Esophagus muscularis mucosa (tissue), 4 donors: ENCODE measurements at regions not wholly inside any gene's neighbourhood (a gene's known extent, or its start where the extent isn't known, plus 50 kb on each side); places are given as distances from the start of the nearest gene placed in this dataset.

Experiments used
- DNase-seq: peaks from one replicate; pipeline ENCODE4 v3.0.0-alpha.2; 2017; ENCODE audit errors: extremely low spot score
- H3K27ac ChIP-seq, 4 donors: fragments of 200-600 bp; sonication (generic); replicated peaks in 1 of 4; 1 replicate in 3 of 4; 2 replicates in 1 of 4; pipeline ENCODE4 v1.5.1; 2016 to 2019; ENCODE audit warnings: mild to moderate bottlenecking in 1 of 4
- H3K27me3 ChIP-seq, 4 donors: fragments of 200-600 bp; sonication (generic); one replicate each; pipeline versions ENCODE4 v1.5.1 to v1.6.0; 2016 to 2019
- H3K36me3 ChIP-seq, 4 donors: fragments of 200-600 bp; sonication (generic); one replicate each; pipeline ENCODE4 v1.5.1; 2016 to 2019
- H3K4me1 ChIP-seq, 4 donors: fragments of 200-600 bp; sonication (generic); one replicate each; pipeline ENCODE4 v1.5.1; 2016 to 2019
- H3K4me3 ChIP-seq, 4 donors: fragments of 200-600 bp; sonication (generic); 1 replicate in 2 of 4; 2 replicates in 2 of 4; pipeline ENCODE4 v1.5.1; 2016 to 2019; ENCODE audit warnings: mild to moderate bottlenecking in 4 of 4, moderate library complexity in 1 of 4
- H3K9me3 ChIP-seq, 4 donors: fragments of 200-600 bp; sonication (generic); 1 replicate in 3 of 4; 2 replicates in 1 of 4; pipeline ENCODE4 v1.5.1; 2016 to 2019
- EP300 ChIP-seq: sonication (generic); formaldehyde crosslinking; IDR thresholded peaks from one replicate; pipeline ENCODE4 v1.6.1; 2017; ENCODE audit warnings: antibody characterized with exemption
- POLR2A ChIP-seq: fragments of 450-650 bp; IDR thresholded peaks from one replicate; pipeline ENCODE4 v1.6.1; 2017; ENCODE audit warnings: antibody characterized with exemption, moderate library complexity, mild to moderate bottlenecking, low read depth
- POLR2AphosphoS5 ChIP-seq, 2 donors: sonication (generic); formaldehyde crosslinking; IDR thresholded peaks; one replicate each; pipeline ENCODE4 v1.6.1; 2017; ENCODE audit warnings: antibody characterized with exemption in 2 of 2
- WGBS: methylation state at CpG from one replicate; pipeline ENCODE4 v1.1.5; 2018; 5-methylcytosine and 5-hydroxymethylcytosine counted together
- intact Hi-C: fragments of 100-400 bp; cut with DNase I; formaldehyde crosslinking; loops from one replicate; pipeline ENCODE4 v1.15.1; 2023
- TF ChIP-seq, protein P1 (sequence below), 3 experiments: fragments of 200-600 bp in 2 of 3; fragments of 450-650 bp in 1 of 3; sonication (generic) in 2 of 3; IDR thresholded peaks; one replicate each; pipeline ENCODE4 v1.5.1; 2017 to 2019; ENCODE audit warnings: antibody characterized with exemption in 3 of 3, mild to moderate bottlenecking in 2 of 3, moderate library complexity in 1 of 3

DNA sequence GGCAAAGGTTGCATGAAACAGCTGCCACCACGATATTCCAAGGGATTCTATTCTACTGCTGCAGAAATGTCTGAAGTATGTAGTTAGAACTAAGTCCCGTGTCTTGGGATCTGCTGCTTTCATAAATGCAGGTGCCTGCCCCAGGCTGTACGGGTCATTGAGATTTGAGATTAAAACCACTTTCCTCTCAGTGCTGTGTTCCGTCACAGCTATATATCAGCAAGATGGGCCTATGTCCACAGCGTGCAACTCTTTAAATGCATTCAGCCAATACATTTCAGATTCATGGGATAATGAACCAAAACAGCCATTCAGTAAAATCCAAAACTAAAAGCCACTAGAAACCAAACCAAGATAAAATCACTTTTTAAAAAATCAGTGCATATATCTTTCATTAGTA lies 107.3 kb upstream of the LUZP2 start:
- no peak overlapping the region for H3K4me3 ChIP-seq
- DNase-seq = no peak
- TF ChIP-seq POLR2AphosphoS5 (IDR thresholded peaks at IDR 0.05) = no peak
- no peaks in the 10 kb centered on the region for H3K36me3 ChIP-seq
- no peaks in the 10 kb centered on the region for H3K27me3 ChIP-seq
- intact Hi-C loops = no loop called here
- H3K4me1 ChIP-seq = no peaks in the 10 kb centered on the region
- 79% methylated on average over 5 of the region's 5 CpGs for WGBS
- H3K27ac ChIP-seq = no peak overlapping the region
- no peaks in the 10 kb centered on the region for H3K9me3 ChIP-seq

DNA sequence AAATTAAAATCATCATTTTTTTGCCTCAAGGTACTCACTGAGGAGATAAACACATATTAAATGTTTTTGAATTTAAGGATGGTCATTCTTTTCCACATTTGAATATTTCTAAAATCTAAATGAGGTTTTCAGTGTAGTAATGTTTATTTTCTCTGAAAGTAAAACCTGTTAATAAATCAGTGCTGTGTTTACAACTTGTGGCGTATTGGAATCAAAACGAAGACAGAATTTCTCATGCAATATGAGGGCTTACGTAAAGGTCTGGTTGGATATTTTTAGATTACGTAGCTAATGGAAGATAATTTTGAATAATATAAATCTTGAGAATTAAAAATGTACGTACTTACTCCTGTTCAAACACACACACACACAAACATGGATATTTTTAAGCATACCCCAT lies 106.8 kb upstream of the LUZP2 start:
- Histone ChIP-seq H3K27me3 (no peaks in the 10 kb centered on the region), H3K4me1 (no peaks in the 10 kb centered on the region), H3K9me3 (no peaks in the 10 kb centered on the region), H3K36me3 (no peaks in the 10 kb centered on the region), H3K4me3 (no peak overlapping the region), H3K27ac (no peak overlapping the region)
- 57% methylated on average over 5 of the region's 5 CpGs for WGBS
- TF ChIP-seq POLR2A (no peak), EP300 (no peak), POLR2AphosphoS5 (IDR thresholded peaks at IDR 0.05) (no peak)
- TF ChIP-seq, protein P1, sequence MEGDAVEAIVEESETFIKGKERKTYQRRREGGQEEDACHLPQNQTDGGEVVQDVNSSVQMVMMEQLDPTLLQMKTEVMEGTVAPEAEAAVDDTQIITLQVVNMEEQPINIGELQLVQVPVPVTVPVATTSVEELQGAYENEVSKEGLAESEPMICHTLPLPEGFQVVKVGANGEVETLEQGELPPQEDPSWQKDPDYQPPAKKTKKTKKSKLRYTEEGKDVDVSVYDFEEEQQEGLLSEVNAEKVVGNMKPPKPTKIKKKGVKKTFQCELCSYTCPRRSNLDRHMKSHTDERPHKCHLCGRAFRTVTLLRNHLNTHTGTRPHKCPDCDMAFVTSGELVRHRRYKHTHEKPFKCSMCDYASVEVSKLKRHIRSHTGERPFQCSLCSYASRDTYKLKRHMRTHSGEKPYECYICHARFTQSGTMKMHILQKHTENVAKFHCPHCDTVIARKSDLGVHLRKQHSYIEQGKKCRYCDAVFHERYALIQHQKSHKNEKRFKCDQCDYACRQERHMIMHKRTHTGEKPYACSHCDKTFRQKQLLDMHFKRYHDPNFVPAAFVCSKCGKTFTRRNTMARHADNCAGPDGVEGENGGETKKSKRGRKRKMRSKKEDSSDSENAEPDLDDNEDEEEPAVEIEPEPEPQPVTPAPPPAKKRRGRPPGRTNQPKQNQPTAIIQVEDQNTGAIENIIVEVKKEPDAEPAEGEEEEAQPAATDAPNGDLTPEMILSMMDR (IDR thresholded peaks at IDR 0.05) = no peak
- no peak for DNase-seq
- intact Hi-C loops = no loop called here

DNA sequence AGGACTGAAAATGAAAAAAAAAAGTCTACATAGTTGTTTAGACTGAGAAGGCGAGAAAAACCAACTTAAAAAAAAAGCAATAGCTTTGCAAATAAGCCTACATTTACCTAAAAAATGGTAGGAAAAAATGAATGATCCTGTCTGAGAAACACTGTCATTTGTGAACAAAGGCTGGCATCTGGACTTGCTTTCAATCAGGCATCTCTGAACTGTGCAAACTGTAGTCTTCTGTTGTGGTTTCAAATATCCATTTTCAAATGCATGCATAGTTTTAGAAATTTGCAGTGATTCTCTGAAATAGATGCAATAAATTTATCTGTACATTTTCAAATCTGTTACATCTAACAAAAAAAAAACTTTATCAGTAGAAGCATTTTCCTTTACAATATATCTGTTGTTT lies 106.1 kb upstream of the LUZP2 start:
- Histone ChIP-seq H3K27me3 (no peaks in the 10 kb centered on the region), H3K36me3 (no peaks in the 10 kb centered on the region), H3K9me3 (no peaks in the 10 kb centered on the region), H3K27ac (no peak overlapping the region), H3K4me3 (no peak overlapping the region), H3K4me1 (no peaks in the 10 kb centered on the region)
- 90% methylated on average over 1 of the region's 1 CpG for WGBS
- no peak for DNase-seq
- intact Hi-C loops = no loop called here
- TF ChIP-seq, protein P1 (IDR thresholded peaks at IDR 0.05) = no peak
- TF ChIP-seq POLR2A (no peak), POLR2AphosphoS5 (IDR thresholded peaks at IDR 0.05) (no peak), EP300 (no peak)

DNA sequence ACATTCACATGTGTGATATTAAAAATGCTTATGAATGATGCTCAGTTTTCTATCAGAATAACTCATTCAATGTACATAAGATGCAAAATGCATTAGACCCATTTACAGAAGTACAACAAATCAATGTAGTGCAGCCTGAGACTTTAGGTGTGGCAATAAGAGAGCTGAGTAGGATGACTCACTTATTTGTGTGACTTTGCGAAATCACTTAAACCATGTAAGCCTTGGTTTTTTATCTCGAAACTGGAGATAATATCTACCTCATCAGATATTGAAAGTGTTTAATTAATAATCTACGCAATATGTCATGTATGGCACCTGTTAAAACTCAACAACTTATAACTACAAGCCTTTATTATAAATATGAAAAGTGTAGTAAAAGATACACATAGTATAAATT lies 105.7 kb upstream of the LUZP2 start:
- Histone ChIP-seq H3K9me3 (no peaks in the 10 kb centered on the region), H3K36me3 (no peaks in the 10 kb centered on the region), H3K4me3 (no peak overlapping the region), H3K27ac (no peak overlapping the region), H3K27me3 (no peaks in the 10 kb centered on the region), H3K4me1 (no peaks in the 10 kb centered on the region)
- intact Hi-C loops = no loop called here
- TF ChIP-seq EP300 (no peak), POLR2A (no peak), POLR2AphosphoS5 (IDR thresholded peaks at IDR 0.05) (no peak)
- TF ChIP-seq, protein P1 (IDR thresholded peaks at IDR 0.05) = no peak
- WGBS = 88% methylated on average over 3 of the region's 3 CpGs
- no peak for DNase-seq

DNA sequence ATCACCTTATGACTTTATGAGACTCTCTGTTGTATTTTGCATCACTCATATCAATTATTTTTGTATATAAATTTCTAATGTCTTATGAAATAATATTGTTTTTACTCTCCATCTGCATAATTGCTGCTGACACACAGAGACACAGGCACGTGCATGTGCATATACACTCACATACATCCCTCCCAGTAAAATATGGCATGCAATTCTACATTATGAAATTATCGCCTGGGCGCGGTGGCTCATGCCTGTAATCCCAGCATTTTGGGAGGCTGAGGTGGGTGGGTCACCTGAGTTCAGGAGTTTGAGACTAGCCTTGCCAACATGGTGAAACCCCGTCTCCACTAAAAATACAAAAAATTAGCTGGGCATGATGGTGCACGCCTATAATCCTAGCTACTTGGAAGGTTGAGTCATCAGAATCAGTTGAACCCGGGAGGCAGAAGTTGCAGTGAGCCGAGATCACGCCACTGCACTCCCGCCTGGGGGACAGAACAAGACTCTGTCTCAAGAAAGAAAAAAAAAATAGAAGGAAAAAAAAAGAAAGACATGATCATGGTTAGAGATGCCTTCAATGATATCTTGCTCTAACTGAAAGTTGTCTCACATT lies 96.7 kb upstream of the LUZP2 start:
- TF ChIP-seq, protein P1 (IDR thresholded peaks at IDR 0.05) = no peak
- TF ChIP-seq EP300 (no peak), POLR2A (no peak), POLR2AphosphoS5 (IDR thresholded peaks at IDR 0.05) (no peak)
- H3K9me3 ChIP-seq = no peaks in the 10 kb centered on the region
- intact Hi-C loops = no loop called here
- no peaks in the 10 kb centered on the region for H3K4me1 ChIP-seq
- no peak overlapping the region for H3K27ac ChIP-seq
- DNase-seq = no peak
- no peaks in the 10 kb centered on the region for H3K27me3 ChIP-seq
- WGBS = 97% methylated on average over 10 of the region's 10 CpGs
- no peak overlapping the region for H3K4me3 ChIP-seq
- no peaks in the 10 kb centered on the region for H3K36me3 ChIP-seq
